GM13976 (cell line): ENCODE measurements at regions not wholly inside any gene's neighbourhood (a gene's known extent, or its start where the extent isn't known, plus 50 kb on each side); places are given as distances from the start of the nearest gene placed in this dataset.

ENCODE experiments used
- DNase-seq: peaks from one replicate; pipeline ENCODE4 v3.0.0; 2012; ENCODE audit warnings: low spot score
- CTCF ChIP-seq: IDR thresholded peaks from 2 replicates; pipeline ENCODE4 v1.5.1; 2012; ENCODE audit warnings: borderline replicate concordance, mild to moderate bottlenecking; ENCODE audit not compliant: insufficient read depth; ENCODE audit errors: extremely low read depth, missing control alignments, control extremely low read depth
- in situ Hi-C: fragments of 300-500 bp; cut with MboI; formaldehyde crosslinking; loops from one replicate; pipeline ENCODE4 v1.12.0; 2022; ENCODE audit warnings: low sequenced_read_pairs, mixed read lengths, inconsistent platforms; ENCODE audit not compliant: unreplicated experiment

DNA sequence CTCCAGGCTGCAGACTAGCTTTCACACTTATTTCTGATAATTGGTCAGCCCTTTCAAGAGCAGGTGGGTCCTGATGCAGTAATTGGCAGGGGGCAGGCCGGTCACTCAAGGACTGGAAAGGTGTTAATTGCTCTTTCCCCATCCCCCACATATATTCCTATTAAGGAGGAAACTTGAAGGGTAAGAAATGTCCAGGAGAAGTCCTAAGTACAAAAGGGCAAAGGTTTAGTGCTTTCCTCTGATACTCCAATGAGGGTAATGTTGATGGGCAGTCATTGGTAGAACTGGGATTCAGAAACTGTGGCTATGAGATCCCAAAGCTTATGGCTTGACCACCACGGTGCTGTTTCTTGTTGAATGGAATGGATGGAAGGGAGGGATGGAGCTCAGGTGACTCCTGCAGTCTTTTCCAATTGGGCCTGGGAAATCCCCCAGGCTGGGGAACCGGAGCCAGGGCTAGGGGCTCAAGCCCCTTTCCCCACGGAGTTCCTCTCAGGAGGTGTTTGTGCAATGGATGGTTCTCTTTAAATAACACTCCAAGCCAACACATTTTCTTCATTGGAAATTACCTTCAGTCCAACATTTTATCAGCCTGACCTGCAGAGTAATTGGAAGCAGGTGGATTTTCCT is 103.2 kb upstream of the ALDH1B1 start:
- no peak for TF ChIP-seq CTCF
- in situ Hi-C loops, result no loop called here
- no peak for DNase-seq

- no peak for DNase-seq
- in situ Hi-C loops, result no loop called here
- no peak for TF ChIP-seq CTCF
These were observed 104.0 kb upstream of the ALDH1B1 start for GRCh38 chr9:38288502-38288901.

- in situ Hi-C loops, result no loop called here
- TF ChIP-seq CTCF, result no peak
- DNase-seq, result no peak
These were observed 105.0 kb upstream of the ALDH1B1 start for GRCh38 chr9:38287420-38287985.

GRCh38 chr9:38286766-38287165 is 105.7 kb upstream of the ALDH1B1 start:
- in situ Hi-C loops, result no loop called here
- no peak for TF ChIP-seq CTCF
- DNase-seq, result no peak

DNA sequence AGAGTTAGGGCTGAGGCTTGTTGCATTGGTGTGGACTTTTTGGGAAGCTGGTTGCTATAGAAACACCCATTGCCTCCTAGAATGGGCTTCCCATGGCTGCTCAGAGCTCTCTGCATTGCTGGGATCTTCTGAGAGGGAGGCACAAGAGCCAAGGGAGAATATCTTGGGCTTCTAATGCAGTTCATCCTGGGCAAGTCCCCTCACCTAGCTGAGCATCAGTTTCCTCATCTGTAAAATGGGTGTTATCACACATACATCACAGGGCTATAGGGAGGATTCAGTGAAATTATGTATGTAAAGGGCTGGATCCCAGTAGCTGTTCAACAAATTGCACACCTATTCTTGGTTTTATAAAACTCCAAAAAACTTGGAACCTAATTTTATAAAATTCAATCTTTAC is 106.1 kb upstream of the ALDH1B1 start:
- no peak for TF ChIP-seq CTCF
- in situ Hi-C loops, result no loop called here
- no peak for DNase-seq

- no peak for DNase-seq
- TF ChIP-seq CTCF, result no peak
- in situ Hi-C loops, result no loop called here
These were observed 107.3 kb upstream of the ALDH1B1 start for GRCh38 chr9:38285236-38285635.
